NCI-H1694 (cell line): ENCODE measurements at regions not wholly inside any gene's neighbourhood (a gene's known extent, or its start where the extent isn't known, plus 50 kb on each side); places are given as distances from the start of the nearest gene placed in this dataset.

Source experiments
- DNase-seq: peaks from one replicate; lab custom pipeline; 2025; lab: John Stamatoyannopoulos, UW

- no peak for DNase-seq
Measured at GRCh38 chr12:91241756-91242155, 59.1 kb upstream of the DCN start.

GRCh38 chr12:91240386-91241095 lies 57.9 kb upstream of the DCN start:
- DNase-seq: no peak

- no peak for DNase-seq
Measured at GRCh38 chr12:91239481-91239880, 56.9 kb upstream of the DCN start.
